NCI-H446 (cell line): ENCODE measurements at regions not wholly inside any gene's neighbourhood (a gene's known extent, or its start where the extent isn't known, plus 50 kb on each side); places are given as distances from the start of the nearest gene placed in this dataset.
"Not testable (repeated sequence)": the region's sequence is repeated elsewhere in the genome, so short reads cannot be mapped to it uniquely, and the experiment has no call there.

Experiments used
- DNase-seq, 2 experiments: peaks; one replicate each; lab custom pipeline; 2025; lab: John Stamatoyannopoulos, UW

- DNase-seq = no peak
Measured at GRCh38 chr20:41719151-41719550, 101.0 kb upstream of the CHD6 start.

GRCh38 chr20:41717483-41717882 lies 99.3 kb upstream of the CHD6 start:
- DNase-seq = peak; percentile 74 to 92

- DNase-seq = no peak
Measured at GRCh38 chr20:41716911-41717310, 98.7 kb upstream of the CHD6 start.

GRCh38 chr20:41716436-41716835 lies 98.3 kb upstream of the CHD6 start:
- DNase-seq = no peak

- DNase-seq = no peak
Measured at GRCh38 chr20:41715526-41715925, 97.3 kb upstream of the CHD6 start.

GRCh38 chr20:41714030-41714429 lies 95.9 kb upstream of the CHD6 start:
- no peak for DNase-seq

- no peak for DNase-seq
Measured at GRCh38 chr20:41704896-41705295, 86.7 kb upstream of the CHD6 start.

GRCh38 chr20:41702647-41703046 lies 84.5 kb upstream of the CHD6 start:
- no peak for DNase-seq

- peak in 1 of 2 experiments; percentile 38 for DNase-seq
Measured at GRCh38 chr20:41701588-41702348, 83.6 kb upstream of the CHD6 start.

- DNase-seq = not testable (repeated sequence)
Measured at GRCh38 chr20:41699673-41700072, 81.5 kb upstream of the CHD6 start.

- peak in 1 of 2 experiments; percentile 64 for DNase-seq
Measured at GRCh38 chr20:41697861-41698559, 79.8 kb upstream of the CHD6 start.

- no peak for DNase-seq
Measured at GRCh38 chr20:41696428-41696827, 78.3 kb upstream of the CHD6 start.

- no peak for DNase-seq
Measured at GRCh38 chr20:41694796-41695195, 76.6 kb upstream of the CHD6 start.

- DNase-seq = peak; percentile 78 to 92
Measured at GRCh38 chr20:41693136-41693979, 75.2 kb upstream of the CHD6 start.

GRCh38 chr20:41692479-41693135 lies 74.4 kb upstream of the CHD6 start:
- DNase-seq = peak; percentile 66 to 80

- DNase-seq = no peak
Measured at GRCh38 chr20:41691443-41691842, 73.3 kb upstream of the CHD6 start.

- no peak for DNase-seq
Measured at GRCh38 chr20:41690702-41691101, 72.5 kb upstream of the CHD6 start.

GRCh38 chr20:41686961-41687360 lies 68.8 kb upstream of the CHD6 start:
- no peak for DNase-seq

- not testable (repeated sequence) for DNase-seq
Measured at GRCh38 chr20:41685145-41685544, 67.0 kb upstream of the CHD6 start.

GRCh38 chr20:41678799-41679198 lies 60.6 kb upstream of the CHD6 start:
- DNase-seq = no peak

GRCh38 chr20:41672282-41672681 lies 54.1 kb upstream of the CHD6 start:
- no peak for DNase-seq

GRCh38 chr20:41671143-41671542 lies 53.0 kb upstream of the CHD6 start:
- no peak for DNase-seq
